H1 (cell line): ENCODE measurements at regions not wholly inside any gene's neighbourhood (a gene's known extent, or its start where the extent isn't known, plus 50 kb on each side); places are given as distances from the start of the nearest gene placed in this dataset.

Source experiments
- CTCF ChIA-PET: fragments of 300-600 bp; sonication (Branson Sonifier 250); formaldehyde crosslinking; loops from one replicate; lab custom pipeline; 2021; ENCODE audit not compliant: partially characterized antibody; lab: Charles Lee
- POLR2A ChIA-PET: fragments of 300-600 bp; sonication (Branson Sonifier 250); formaldehyde crosslinking; loops from one replicate; lab custom pipeline; 2021; ENCODE audit warnings: inconsistent platforms; ENCODE audit not compliant: partially characterized antibody; lab: Charles Lee
- DNase-seq, 2 experiments: peaks; one replicate each; pipeline versions ENCODE4 v3.0.0 to v3.0.0-alpha.2; 2010 to 2022; ENCODE audit warnings: low spot score in 2 of 2, low read depth in 1 of 2, mixed read lengths in 1 of 2
- FAIRE-seq: peaks from 2 replicates; lab custom pipeline; 2011; peaks lifted over from hg19 to GRCh38; lab: Jason Lieb, UNC
- H2AFZ ChIP-seq: 2 replicates; pipeline ENCODE4 v1.8.1; 2012; ENCODE audit warnings: low read length, inconsistent platforms
- H2AK5ac ChIP-seq: 2 replicates; pipeline ENCODE4 v1.6.1; 2013; ENCODE audit warnings: low read depth, low read length
- H2BK120ac ChIP-seq: replicated peaks from 2 replicates; pipeline ENCODE3; 2013; ENCODE audit warnings: low read depth, low read length, inconsistent platforms
- H2BK12ac ChIP-seq: 2 replicates; pipeline ENCODE4 v1.6.1; 2013; ENCODE audit warnings: low read depth, low read length
- H2BK15ac ChIP-seq: 2 replicates; pipeline ENCODE4 v1.6.1; 2013; ENCODE audit warnings: low read length
- H2BK20ac ChIP-seq: 2 replicates; pipeline ENCODE4 v1.6.1; 2013; ENCODE audit warnings: low read length
- H2BK5ac ChIP-seq: 2 replicates; pipeline ENCODE4 v1.6.1; 2013; ENCODE audit warnings: low read depth, low read length
- H3K14ac ChIP-seq: 2 replicates; pipeline ENCODE4 v1.6.1; 2013; ENCODE audit warnings: inconsistent platforms; ENCODE audit not compliant: insufficient read length
- H3K18ac ChIP-seq: 2 replicates; pipeline ENCODE4 v1.6.1; 2013; ENCODE audit warnings: low read length; ENCODE audit errors: extremely low read depth
- H3K23ac ChIP-seq: 2 replicates; pipeline ENCODE4 v1.6.1; 2013; ENCODE audit warnings: inconsistent platforms; ENCODE audit not compliant: insufficient read length
- H3K23me2 ChIP-seq: 2 replicates; pipeline ENCODE4 v1.6.1; 2013; ENCODE audit warnings: low read depth, low read length
- H3K27ac ChIP-seq: 2 replicates; pipeline ENCODE4 v1.6.1; 2011; ENCODE audit warnings: low read depth, low read length, inconsistent platforms
- H3K27me3 ChIP-seq, 4 experiments: replicated peaks in 1 of 4; 1 replicate in 1 of 4; 2 replicates in 3 of 4; pipeline versions ENCODE4 v1.6.1 to v1.8.1; 2011 to 2013; ENCODE audit warnings: low read length in 3 of 4, mild to moderate bottlenecking in 3 of 4, inconsistent platforms in 2 of 4, mixed read lengths in 2 of 4, moderate library complexity in 1 of 4; ENCODE audit not compliant: control insufficient read depth in 3 of 4, insufficient read depth in 3 of 4; ENCODE audit errors: extremely low read depth in 1 of 4
- H3K36me3 ChIP-seq, 4 experiments: 2 replicates each; pipeline versions ENCODE4 v1.6.1 to v1.8.1; 2011 to 2013; ENCODE audit warnings: mild to moderate bottlenecking in 4 of 4, low read length in 3 of 4, moderate library complexity in 2 of 4, control low read depth in 1 of 4, inconsistent platforms in 1 of 4; ENCODE audit not compliant: insufficient read depth in 4 of 4, control insufficient read depth in 2 of 4
- H3K4ac ChIP-seq: replicated peaks from 2 replicates; pipeline ENCODE3; 2013; ENCODE audit warnings: low read length, low read depth, mixed read lengths, inconsistent platforms; ENCODE audit not compliant: insufficient read length
- H3K4me1 ChIP-seq, 4 experiments: replicated peaks in 1 of 4; 1 replicate in 1 of 4; 2 replicates in 3 of 4; pipeline versions ENCODE4 v1.6.1 to v1.8.1; 2011 to 2013; ENCODE audit warnings: low read length in 3 of 4, inconsistent platforms in 2 of 4, mixed read lengths in 1 of 4; ENCODE audit not compliant: insufficient read depth in 4 of 4, control insufficient read depth in 3 of 4
- H3K4me2 ChIP-seq, 2 experiments: 2 replicates each; pipeline versions ENCODE4 v1.6.1 to v1.8.1; 2011 to 2013; ENCODE audit warnings: low read depth in 2 of 2, low read length in 2 of 2, control low read depth in 1 of 2, inconsistent platforms in 1 of 2, mild to moderate bottlenecking in 1 of 2; ENCODE audit not compliant: insufficient read depth in 1 of 2
- H3K4me3 ChIP-seq, 4 experiments: fragments of 200-600, 300-600 bp in 1 of 4; sonication (generic), shearing (Covaris generic), sonication (Bioruptor Twin) in 1 of 4; 2 replicates each; pipeline versions ENCODE4 v1.5.1 to v1.8.1; 2011 to 2016; ENCODE audit warnings: low read length in 4 of 4, low read depth in 3 of 4, control low read depth in 2 of 4, inconsistent platforms in 2 of 4, mild to moderate bottlenecking in 2 of 4, mixed read lengths in 1 of 4, moderate library complexity in 1 of 4; ENCODE audit not compliant: insufficient read depth in 2 of 4; ENCODE audit errors: extremely low read depth in 1 of 4
- H3K56ac ChIP-seq: replicated peaks from 2 replicates; pipeline ENCODE3; 2013; ENCODE audit warnings: low read depth, mild to moderate bottlenecking, mixed read lengths, low read length, inconsistent platforms; ENCODE audit not compliant: insufficient read length
- H3K79me1 ChIP-seq: 2 replicates; pipeline ENCODE4 v1.6.1; 2013; ENCODE audit warnings: low read depth, low read length, control low read depth
- H3K79me2 ChIP-seq, 2 experiments: 2 replicates each; pipeline versions ENCODE4 v1.6.1 to v1.8.1; 2012 to 2013; ENCODE audit warnings: low read length in 2 of 2, mild to moderate bottlenecking in 2 of 2, inconsistent platforms in 1 of 2; ENCODE audit not compliant: insufficient read depth in 2 of 2, control insufficient read depth in 1 of 2
- H3K9ac ChIP-seq, 4 experiments: replicated peaks in 1 of 4; 1 replicate in 1 of 4; 2 replicates in 3 of 4; pipeline versions ENCODE4 v1.6.1 to v1.8.1; 2011 to 2013; ENCODE audit warnings: low read depth in 3 of 4, low read length in 3 of 4, control low read depth in 2 of 4, mild to moderate bottlenecking in 2 of 4, moderate library complexity in 2 of 4, inconsistent platforms in 1 of 4; ENCODE audit errors: extremely low read depth in 1 of 4
- H3K9me3 ChIP-seq, 2 experiments: 2 replicates each; pipeline versions ENCODE4 v1.6.1 to v1.8.1; 2012 to 2013; ENCODE audit warnings: mild to moderate bottlenecking in 2 of 2, moderate library complexity in 2 of 2, control low read depth in 1 of 2, inconsistent platforms in 1 of 2, low read depth in 1 of 2, low read length in 1 of 2, mixed read lengths in 1 of 2; ENCODE audit not compliant: insufficient read depth in 2 of 2
- H4K20me1 ChIP-seq, 2 experiments: replicated peaks in 1 of 2; 2 replicates each; pipeline versions ENCODE3 to v1.8.1; 2011 to 2013; ENCODE audit warnings: inconsistent platforms in 2 of 2, low read length in 2 of 2, mild to moderate bottlenecking in 1 of 2; ENCODE audit not compliant: insufficient read depth in 2 of 2, control insufficient read depth in 1 of 2
- H4K5ac ChIP-seq: 2 replicates; pipeline ENCODE4 v1.6.1; 2013; ENCODE audit warnings: low read length, low read depth, mixed read lengths, inconsistent platforms; ENCODE audit not compliant: insufficient read length
- H4K8ac ChIP-seq: 2 replicates; pipeline ENCODE4 v1.8.0; 2013; ENCODE audit warnings: mild to moderate bottlenecking, moderate library complexity, low read length, inconsistent platforms; ENCODE audit not compliant: insufficient read depth; ENCODE audit errors: extremely low read depth
- H4K91ac ChIP-seq: replicated peaks from 2 replicates; pipeline ENCODE3; 2013; ENCODE audit warnings: low read length, mixed read lengths, inconsistent platforms; ENCODE audit not compliant: insufficient read length
- ASH2L ChIP-seq: fragments of 200-600, 300-600 bp; sonication (generic); IDR thresholded peaks from one replicate; pipeline ENCODE4 v1.7.1; 2017; ENCODE audit warnings: low read length
- CHD1 ChIP-seq: IDR thresholded peaks from 2 replicates; pipeline ENCODE4 v1.6.1; 2012; ENCODE audit warnings: low read depth, low read length, improper control_type of control experiment
- MAX ChIP-seq: IDR thresholded peaks from 2 replicates; pipeline ENCODE4 v1.6.1; 2012; ENCODE audit warnings: inconsistent platforms
- NANOG ChIP-seq: IDR thresholded peaks from 2 replicates; pipeline ENCODE4 v1.6.1; 2011; ENCODE audit warnings: low read length, low read depth, mild to moderate bottlenecking, inconsistent platforms; ENCODE audit not compliant: insufficient read depth, poor library complexity, severe bottlenecking
- TAF7 ChIP-seq: optimal IDR thresholded peaks from 2 replicates; pipeline ENCODE3; 2011; ENCODE audit warnings: low read depth, mild to moderate bottlenecking, inconsistent platforms, low read length, moderate library complexity, borderline replicate concordance
- WGBS, 2 experiments: shearing (Covaris generic) in 1 of 2; methylation state at CpG; one replicate each; pipeline versions ENCODE4 v1.1.6 to v1.1.7; 2013 to 2015; ENCODE audit warnings: low lambda C conversion rate in 2 of 2, mixed read lengths in 2 of 2, inconsistent platforms in 1 of 2, low coverage in 1 of 2, missing lambda C conversion rate in 1 of 2; ENCODE audit not compliant: insufficient replicate concordance in 2 of 2, insufficient coverage in 1 of 2, insufficient read length in 1 of 2; ENCODE audit errors: extremely low coverage in 1 of 2, missing lambda C conversion rate in 1 of 2; 5-methylcytosine and 5-hydroxymethylcytosine counted together

- Histone ChIP-seq H3K79me2 (no peaks in the 10 kb centered on the region), H3K4me1 (no peaks in the 10 kb centered on the region), H3K23ac (no peak overlapping the region), H3K23me2 (no peaks in the 10 kb centered on the region; the same call in 1 of the 2 replicates), H2BK5ac (no peak overlapping the region), H4K5ac (no peak overlapping the region), H2AFZ (no peak overlapping the region), H4K91ac (no peak overlapping the region), H3K14ac (no peak overlapping the region), H3K9ac (no peak overlapping the region), H3K27me3 (no peaks in the 10 kb centered on the region), H3K4me3 (no peak overlapping the region), H4K20me1 (no peaks in the 10 kb centered on the region), H2BK120ac (no peak overlapping the region), H3K9me3 (peaks cover 15 to 16% of the 10 kb centered on the region in 2 experiments), H4K8ac (no peak overlapping the region), H2AK5ac (no peak overlapping the region), H2BK20ac (no peak overlapping the region), H2BK15ac (no peak overlapping the region), H3K27ac (no peak overlapping the region), H3K79me1 (no peaks in the 10 kb centered on the region), H3K36me3 (peaks cover 0 to 11% (median 4%) of the 10 kb centered on the region in 4 experiments; a peak in 3 of 8 replicates), H3K4me2 (no peak overlapping the region), H3K4ac (no peak overlapping the region), H3K18ac (no peak overlapping the region), H2BK12ac (no peak overlapping the region), H3K56ac (no peak overlapping the region)
- ChIA-PET CTCF (no interaction called here), POLR2A (no interaction called here)
- DNase-seq (no peak), FAIRE-seq (no peak)
- WGBS, 2 experiments: 78% methylated on average over 2 of the region's 2 CpGs; no CpG with 5 or more reads in 1 of the 2 experiments
- no peak for TF ChIP-seq MAX
- TF ChIP-seq ASH2L: no peak
- TF ChIP-seq TAF7: no peak
- no peak for TF ChIP-seq CHD1
- no peak for TF ChIP-seq NANOG
Measured at GRCh38 chr4:188463909-188464308, 324.7 kb downstream of the TRIML1 start.
